HG03095 (cell line): ENCODE measurements at regions not wholly inside any gene's neighbourhood (a gene's known extent, or its start where the extent isn't known, plus 50 kb on each side); places are given as distances from the start of the nearest gene placed in this dataset.

Experiments
- ATAC-seq: cut with Tn5 transposase; IDR thresholded peaks from one replicate; pipeline ENCODE4 v1.9.1; 2021; ENCODE audit warnings: moderate library complexity; ENCODE audit not compliant: unreplicated experiment

- no peak for ATAC-seq
These were observed 78.8 kb downstream of the TET3 start for GRCh38 chr2:74063486-74063885.

- ATAC-seq, result no peak
These were observed 80.7 kb downstream of the TET3 start for GRCh38 chr2:74065456-74065855.

- ATAC-seq, result no peak
These were observed 81.1 kb downstream of the BOLA3 start for GRCh38 chr2:74066491-74067203.

GRCh38 chr2:74067221-74067747 is 80.4 kb downstream of the BOLA3 start:
- no peak for ATAC-seq

GRCh38 chr2:74070991-74071390 is 76.7 kb downstream of the BOLA3 start:
- ATAC-seq, result no peak

- no peak for ATAC-seq
These were observed 76.3 kb downstream of the BOLA3 start for GRCh38 chr2:74071426-74071825.

GRCh38 chr2:74072565-74072964 is 75.1 kb downstream of the BOLA3 start:
- ATAC-seq, result no peak

GRCh38 chr2:74074487-74074886 is 73.2 kb downstream of the BOLA3 start:
- ATAC-seq, result no peak

GRCh38 chr2:74076074-74076470 is 71.6 kb downstream of the BOLA3 start:
- ATAC-seq, result no peak

- ATAC-seq, result no peak
These were observed 70.1 kb downstream of the BOLA3 start for GRCh38 chr2:74077636-74078035.

- ATAC-seq, result no peak
These were observed 69.2 kb downstream of the BOLA3 start for GRCh38 chr2:74078466-74078865.

GRCh38 chr2:74079522-74080341 is 68.0 kb downstream of the BOLA3 start:
- ATAC-seq, result peak; percentile 71

- ATAC-seq, result peak; percentile 25
These were observed 67.4 kb downstream of the BOLA3 start for GRCh38 chr2:74080346-74080745.

- no peak for ATAC-seq
These were observed 66.5 kb downstream of the BOLA3 start for GRCh38 chr2:74081030-74081762.

GRCh38 chr2:74081763-74082110 is 66.0 kb downstream of the BOLA3 start:
- ATAC-seq, result no peak

- ATAC-seq, result no peak
These were observed 64.0 kb downstream of the BOLA3 start for GRCh38 chr2:74083750-74084149.
